K562 (cell line): ENCODE measurements at regions not wholly inside any gene's neighbourhood (a gene's known extent, or its start where the extent isn't known, plus 50 kb on each side); places are given as distances from the start of the nearest gene placed in this dataset.

Experiments
- ATAC-seq: fragments of 200-7000 bp; cut with Tn5 transposase; 3 replicates; pipeline ENCODE4 v1.9.1; 2020; ENCODE audit warnings: moderate library complexity
- BruUV-seq: library from RNA; stranded (reverse); fragments of 400-500 nt; replicated peaks from 2 replicates; lab custom pipeline; 2021; lab: Mats Ljungman, UMichigan
- CTCF ChIA-PET: fragments of 300-600 bp; formaldehyde crosslinking; extraction: SDS; loops from one replicate; lab custom pipeline; 2021; ENCODE audit warnings: low intra/inter-chr PET ratio; lab: Yijun Ruan, JAX
- POLR2A ChIA-PET: fragments of 300-600, 350-650 bp; sonication (Branson Sonifier 250); formaldehyde crosslinking; extraction: SDS; loops from one replicate; lab custom pipeline; 2021; ENCODE audit warnings: antibody characterized with exemption, inconsistent platforms; lab: Yijun Ruan, JAX
- DNase-seq, 4 experiments: peaks; one replicate each; pipeline versions ENCODE4 v3.0.0 to v3.0.0-alpha.2; 2011 to 2018; ENCODE audit warnings: low spot score in 3 of 4, mixed read lengths in 3 of 4; ENCODE audit errors: extremely low read depth in 1 of 4
- FAIRE-seq: peaks from 2 replicates; lab custom pipeline; 2011; peaks lifted over from hg19 to GRCh38; lab: Jason Lieb, UNC
- H2AFZ ChIP-seq: 2 replicates; pipeline ENCODE4 v1.6.0; 2011; ENCODE audit warnings: low read depth, low read length, control low read depth, inconsistent platforms
- H3K27ac ChIP-seq: fragments of 200-600 bp; 3 replicates; pipeline ENCODE4 v1.8.0; 2011; ENCODE audit warnings: low read depth, mild to moderate bottlenecking, control low read depth, inconsistent platforms, low read length, moderate library complexity, mixed read lengths; ENCODE audit errors: extremely low read depth
- H3K27me3 ChIP-seq, 2 experiments: fragments of 300-600 bp in 1 of 2; 2 replicates in 1 of 2; 3 replicates in 1 of 2; pipeline versions ENCODE4 v1.6.0 to v1.8.0; 2011; ENCODE audit warnings: inconsistent platforms in 2 of 2, low read length in 2 of 2, mild to moderate bottlenecking in 1 of 2, mixed read lengths in 1 of 2, moderate library complexity in 1 of 2; ENCODE audit not compliant: control insufficient read depth in 2 of 2, insufficient read depth in 2 of 2
- H3K36me3 ChIP-seq: fragments of 300-600 bp; 3 replicates; pipeline ENCODE4 v1.8.0; 2011; ENCODE audit warnings: mild to moderate bottlenecking, low read length, inconsistent platforms; ENCODE audit not compliant: control insufficient read depth, insufficient read depth
- H3K4me1 ChIP-seq, 2 experiments: fragments of 200-600 bp in 1 of 2; replicated peaks in 1 of 2; 2 replicates in 1 of 2; 3 replicates in 1 of 2; pipeline versions ENCODE4 v1.5.1 to v1.8.0; 2011; ENCODE audit warnings: inconsistent platforms in 2 of 2, low read length in 2 of 2, mild to moderate bottlenecking in 1 of 2, mixed read lengths in 1 of 2, moderate library complexity in 1 of 2; ENCODE audit not compliant: control insufficient read depth in 2 of 2, insufficient read depth in 2 of 2
- H3K4me2 ChIP-seq: 2 replicates; pipeline ENCODE4 v1.6.1; 2011; ENCODE audit warnings: low read length, control low read depth, inconsistent platforms, mixed read lengths; ENCODE audit not compliant: insufficient read depth
- H3K4me3 ChIP-seq: fragments of 200-600 bp; sonication (generic), shearing (Covaris generic); 2 replicates; pipeline ENCODE4 v1.5.1; 2016; ENCODE audit warnings: control low read depth, inconsistent platforms
- H3K79me2 ChIP-seq: fragments of 200-600 bp; 3 replicates; pipeline ENCODE4 v1.8.0; 2011; ENCODE audit warnings: low read length, inconsistent platforms; ENCODE audit not compliant: control insufficient read depth, insufficient read depth
- H3K9ac ChIP-seq, 2 experiments: 2 replicates each; pipeline versions ENCODE4 v1.6.0 to v1.6.1; 2011; ENCODE audit warnings: low read depth in 2 of 2, low read length in 2 of 2, control low read depth in 1 of 2, inconsistent platforms in 1 of 2, mild to moderate bottlenecking in 1 of 2, mixed read lengths in 1 of 2; ENCODE audit not compliant: insufficient read depth in 1 of 2
- H3K9me1 ChIP-seq: one replicate; pipeline ENCODE4 v1.6.0; 2011; ENCODE audit warnings: inconsistent platforms, mild to moderate bottlenecking, low read length, moderate library complexity; ENCODE audit not compliant: control insufficient read depth, insufficient read depth
- H3K9me3 ChIP-seq: replicated peaks from 2 replicates; pipeline ENCODE4 v1.5.1; 2011; ENCODE audit warnings: low read depth, low read length, inconsistent platforms; ENCODE audit not compliant: control insufficient read depth, insufficient read depth
- H4K20me1 ChIP-seq: replicated peaks from 2 replicates; pipeline ENCODE4 v1.6.1; 2011; ENCODE audit warnings: low read length, inconsistent platforms, mixed read lengths; ENCODE audit not compliant: control insufficient read depth, insufficient read depth
- CC2D1A ChIP-seq: fragments of 450-650 bp; IDR thresholded peaks from 2 replicates; pipeline ENCODE4 v1.6.1; 2017; ENCODE audit warnings: mild to moderate bottlenecking
- CTBP1 ChIP-seq: fragments of 450-650 bp; IDR thresholded peaks from 2 replicates; pipeline ENCODE4 v1.6.1; 2016; ENCODE audit warnings: borderline replicate concordance
- EGR1 ChIP-seq: fragments of 450-650 bp; conservative IDR thresholded peaks from 2 replicates; pipeline ENCODE4 v1.6.1; 2017; ENCODE audit warnings: mild to moderate bottlenecking
- MGA ChIP-seq: fragments of 450-650 bp; IDR thresholded peaks from 2 replicates; pipeline ENCODE4 v1.6.1; 2016; ENCODE audit warnings: mild to moderate bottlenecking, moderate library complexity
- NONO ChIP-seq, 2 experiments: fragments of 200-400 bp in 1 of 2; fragments of 450-650 bp in 1 of 2; formaldehyde crosslinking in 1 of 2; IDR thresholded peaks; 2 replicates each; pipeline ENCODE4 v1.6.1; 2017; ENCODE audit warnings: low read depth in 2 of 2, mild to moderate bottlenecking in 2 of 2, moderate library complexity in 2 of 2, low read length in 1 of 2
- RBM17 ChIP-seq: fragments of 200-400 bp; formaldehyde crosslinking; IDR thresholded peaks from 2 replicates; pipeline ENCODE4 v1.6.1; 2017; ENCODE audit warnings: low read depth, mild to moderate bottlenecking, low read length, borderline replicate concordance
- STAT5A ChIP-seq: IDR thresholded peaks from 2 replicates; pipeline ENCODE4 v1.6.1; 2012; ENCODE audit warnings: low read length, inconsistent platforms, borderline replicate concordance
- ZNF518B ChIP-seq: fragments of 250-450 bp; sonication (Bioruptor Pico); IDR thresholded peaks from 2 replicates; pipeline ENCODE4 v1.5.0; 2021; ENCODE audit warnings: mild to moderate bottlenecking, moderate library complexity
- ZNF699 ChIP-seq: fragments of 250-450 bp; sonication (Bioruptor Pico); IDR thresholded peaks from 2 replicates; pipeline ENCODE4 v1.8.0; 2021; ENCODE audit warnings: mild to moderate bottlenecking, moderate library complexity; ENCODE audit not compliant: insufficient replicate concordance
- WGBS: fragments of 100-300 bp; shearing (Covaris generic); methylation state at CpG from one replicate; pipeline ENCODE4 v1.1.6; 2016; ENCODE audit warnings: low coverage, mixed read lengths; ENCODE audit not compliant: insufficient coverage; ENCODE audit errors: missing lambda C conversion rate; 5-methylcytosine and 5-hydroxymethylcytosine counted together
- in situ Hi-C: fragments of 300-500 bp; cut with MboI; formaldehyde crosslinking; loops from 4 replicates; pipeline ENCODE4 v1.15.0; 2018; ENCODE audit warnings: inconsistent platforms, mixed read lengths
- intact Hi-C: fragments of 100-400 bp; cut with micrococcal nuclease; formaldehyde crosslinking; loops from 2 replicates; pipeline ENCODE4 v1.14.2; 2022

DNA sequence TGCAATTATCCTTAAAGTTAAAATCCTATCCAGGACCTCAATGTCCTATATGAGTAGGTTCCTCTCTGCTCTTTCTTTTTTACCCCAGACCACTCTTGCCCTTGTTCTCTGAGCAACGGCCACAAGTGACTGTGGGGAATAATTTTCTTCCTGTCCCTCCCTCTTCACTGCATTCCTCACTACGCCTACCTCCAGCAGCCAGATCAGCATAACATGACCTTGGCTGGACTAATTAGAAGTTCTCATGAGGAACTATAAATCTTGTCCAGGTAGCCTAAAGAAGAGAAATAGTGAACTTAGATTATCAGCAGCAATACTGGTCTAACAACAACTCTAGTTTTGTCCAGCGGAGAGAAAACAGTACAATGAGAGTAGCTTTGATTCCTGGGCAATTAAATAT, 643.8 kb upstream of the KLHL29 start:
- POLR2A ChIA-PET = no interaction called here
- Histone ChIP-seq H3K27me3 (no peaks in the 10 kb centered on the region), H3K36me3 (no peaks in the 10 kb centered on the region), H2AFZ (no peak overlapping the region), H3K4me1 (no peaks in the 10 kb centered on the region), H3K4me3 (no peak overlapping the region), H3K27ac (no peak overlapping the region), H3K9ac (no peak overlapping the region), H4K20me1 (no peaks in the 10 kb centered on the region), H3K4me2 (no peak overlapping the region), H3K9me1 (no peaks in the 10 kb centered on the region), H3K79me2 (no peaks in the 10 kb centered on the region), H3K9me3 (peaks cover 1% of the 10 kb centered on the region; the same call in 1 of the 2 replicates)
- FAIRE-seq = no peak
- CTCF ChIA-PET = no interaction called here
- ATAC-seq = no peak
- no peak for DNase-seq
- in situ Hi-C loops = no loop called here
- 4% methylated on average over 3 of the region's 3 CpGs for WGBS
- intact Hi-C loops = no loop called here
- no TSS peak for BruUV-seq
- TF ChIP-seq CC2D1A (no peak), EGR1 (no peak), ZNF699 (CRISPR knock-in tag) (no peak), CTBP1 (no peak), ZNF518B (CRISPR knock-in tag) (no peak), NONO (IDR thresholded peaks at IDR 0.05; ENCODE audit: low read depth in 2 of 2, low read length in 1 of 2) (no peak), RBM17 (no peak), MGA (no peak), STAT5A (no peak)
